Loucy (cell line): ENCODE measurements at regions not wholly inside any gene's neighbourhood (a gene's known extent, or its start where the extent isn't known, plus 50 kb on each side); places are given as distances from the start of the nearest gene placed in this dataset.

ENCODE experiments used
- H2AFZ ChIP-seq: fragments of 200-600 bp; sonication (generic); 2 replicates; pipeline ENCODE4 v1.6.0; 2016; ENCODE audit warnings: antibody characterized with exemption, mild to moderate bottlenecking, low read length, moderate library complexity
- H3F3A ChIP-seq: fragments of 200-600 bp; 2 replicates; pipeline ENCODE4 v1.6.0; 2016; ENCODE audit warnings: antibody characterized with exemption, low read depth, mild to moderate bottlenecking
- H3K27me3 ChIP-seq: fragments of 200-600 bp; sonication (generic); 2 replicates; pipeline ENCODE4 v1.6.1; 2014; ENCODE audit warnings: low read length, mild to moderate bottlenecking; ENCODE audit not compliant: insufficient read depth, poor library complexity, severe bottlenecking
- H3K36me3 ChIP-seq: fragments of 200-600 bp; sonication (generic); 2 replicates; pipeline ENCODE4 v1.6.1; 2016; ENCODE audit warnings: low read length; ENCODE audit not compliant: insufficient read depth
- H3K4me1 ChIP-seq: fragments of 200-600 bp; sonication (generic); 2 replicates; pipeline ENCODE4 v1.5.1; 2014; ENCODE audit warnings: low read length, mild to moderate bottlenecking; ENCODE audit not compliant: insufficient read depth, poor library complexity, severe bottlenecking
- H3K4me2 ChIP-seq: fragments of 200-600 bp; sonication (generic); 2 replicates; pipeline ENCODE4 v1.6.0; 2014; ENCODE audit warnings: antibody characterized with exemption, low read length, low read depth, mild to moderate bottlenecking; ENCODE audit not compliant: poor library complexity, severe bottlenecking
- H3K4me3 ChIP-seq: fragments of 200-600 bp; sonication (generic); 2 replicates; pipeline ENCODE4 v1.5.1; 2014; ENCODE audit warnings: low read length, mild to moderate bottlenecking, mixed read lengths; ENCODE audit not compliant: poor library complexity, severe bottlenecking
- H3K79me2 ChIP-seq: fragments of 200-600 bp; sonication (generic); 2 replicates; pipeline ENCODE4 v1.6.1; 2014; ENCODE audit warnings: low read length; ENCODE audit not compliant: insufficient read depth
- H3K9ac ChIP-seq: fragments of 200-600 bp; sonication (generic); 2 replicates; pipeline ENCODE4 v1.6.0; 2014; ENCODE audit warnings: mild to moderate bottlenecking, low read depth, low read length, moderate library complexity; ENCODE audit not compliant: poor library complexity, severe bottlenecking
- H3K9me2 ChIP-seq: fragments of 200-600 bp; sonication (generic); replicated peaks from 2 replicates; pipeline ENCODE4 v1.6.1; 2016; ENCODE audit warnings: low read depth, low read length, mixed read lengths
- H3K9me3 ChIP-seq: fragments of 200-600 bp; sonication (generic); 2 replicates; pipeline ENCODE4 v1.6.1; 2014; ENCODE audit warnings: mild to moderate bottlenecking, antibody characterized with exemption, low read length, low read depth; ENCODE audit not compliant: insufficient read depth
- H4K20me1 ChIP-seq: fragments of 200-600 bp; sonication (generic); 2 replicates; pipeline ENCODE4 v1.6.0; 2014; ENCODE audit warnings: antibody characterized with exemption, low read length, mild to moderate bottlenecking; ENCODE audit not compliant: insufficient read depth, poor library complexity, severe bottlenecking
- CTCF ChIP-seq: fragments of 200-600 bp; sonication (generic); conservative IDR thresholded peaks from 2 replicates; pipeline ENCODE4 v1.5.1; 2014; ENCODE audit warnings: mild to moderate bottlenecking, antibody characterized with exemption, low read length
- EZH2phosphoT487 ChIP-seq: fragments of 200-600 bp; IDR thresholded peaks from 2 replicates; pipeline ENCODE4 v1.6.1; 2018; ENCODE audit warnings: antibody characterized with exemption, mild to moderate bottlenecking, moderate library complexity, borderline replicate concordance

GRCh38 chr2:144712550-144712940 lies 192.6 kb upstream of the ZEB2 start:
- no peak overlapping the region for H3K4me2 ChIP-seq
- no peak overlapping the region for H3K9ac ChIP-seq
- no peak overlapping the region for H2AFZ ChIP-seq
- no peak overlapping the region for H3K4me3 ChIP-seq
- no peaks in the 10 kb centered on the region for H3F3A ChIP-seq
- no peaks in the 10 kb centered on the region for H3K36me3 ChIP-seq
- no peaks in the 10 kb centered on the region for H3K9me2 ChIP-seq
- H4K20me1 ChIP-seq, result no peaks in the 10 kb centered on the region
- H3K9me3 ChIP-seq, result no peaks in the 10 kb centered on the region
- no peaks in the 10 kb centered on the region for H3K27me3 ChIP-seq
- no peak for TF ChIP-seq CTCF
- TF ChIP-seq EZH2phosphoT487, result no peak
- no peaks in the 10 kb centered on the region for H3K79me2 ChIP-seq
- no peaks in the 10 kb centered on the region for H3K4me1 ChIP-seq

DNA sequence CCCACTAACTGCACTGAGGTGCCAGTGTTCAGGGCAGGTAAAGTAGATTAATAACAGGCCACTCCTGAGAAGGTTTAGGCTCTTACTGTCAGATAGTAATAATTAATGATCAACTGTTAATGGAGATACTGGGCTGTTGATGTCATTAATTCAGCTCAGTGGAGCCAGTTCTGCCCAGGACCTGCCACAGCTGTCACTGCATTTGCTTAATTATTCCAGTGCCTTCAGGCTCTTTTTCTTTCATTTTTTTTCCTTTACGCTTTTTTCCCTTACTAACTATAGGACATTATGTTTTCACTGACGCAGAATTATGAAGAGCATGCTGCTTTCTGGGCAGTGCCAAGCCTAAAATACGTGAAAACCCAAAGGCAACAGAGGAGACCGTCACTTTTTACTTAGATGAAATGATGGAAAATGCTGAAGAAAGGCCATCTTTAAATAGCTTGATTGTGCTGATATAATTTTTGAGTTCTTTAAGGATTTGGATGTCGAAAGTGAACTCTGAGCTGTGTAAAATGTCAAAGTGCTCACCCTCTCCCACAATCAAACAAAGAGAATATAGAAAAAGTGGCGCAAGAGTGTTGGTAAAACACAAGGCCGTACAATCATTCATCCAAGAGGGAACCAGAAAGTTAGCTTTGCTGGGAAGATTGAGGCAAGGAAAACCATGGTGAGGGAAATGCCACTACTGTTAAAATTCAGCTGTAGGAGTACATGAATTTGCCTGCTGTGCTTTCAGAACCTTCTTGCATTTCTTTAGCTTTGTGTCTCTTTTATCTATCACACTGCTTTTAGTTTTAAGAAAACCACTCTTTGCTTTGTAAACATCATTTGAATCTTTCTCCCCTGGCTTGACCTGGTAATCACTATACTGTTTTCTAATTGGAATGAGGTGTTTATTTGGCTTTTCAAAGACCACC lies 192.0 kb upstream of the ZEB2 start:
- no peak overlapping the region for H2AFZ ChIP-seq
- no peaks in the 10 kb centered on the region for H3K79me2 ChIP-seq
- H3K36me3 ChIP-seq, result no peaks in the 10 kb centered on the region
- H3K4me3 ChIP-seq, result no peak overlapping the region
- no peak overlapping the region for H3K9ac ChIP-seq
- no peaks in the 10 kb centered on the region for H3K9me2 ChIP-seq
- H3K4me1 ChIP-seq, result no peaks in the 10 kb centered on the region
- no peaks in the 10 kb centered on the region for H3K9me3 ChIP-seq
- no peaks in the 10 kb centered on the region for H3K27me3 ChIP-seq
- no peak overlapping the region for H3K4me2 ChIP-seq
- no peak for TF ChIP-seq CTCF
- no peak for TF ChIP-seq EZH2phosphoT487
- H3F3A ChIP-seq, result no peaks in the 10 kb centered on the region
- H4K20me1 ChIP-seq, result no peaks in the 10 kb centered on the region

- TF ChIP-seq CTCF (no peak), EZH2phosphoT487 (no peak)
- Histone ChIP-seq H4K20me1 (no peaks in the 10 kb centered on the region), H3K36me3 (no peaks in the 10 kb centered on the region), H3K4me2 (no peak overlapping the region), H3K27me3 (no peaks in the 10 kb centered on the region), H3K9me3 (no peaks in the 10 kb centered on the region), H3K9ac (no peak overlapping the region), H3K9me2 (no peaks in the 10 kb centered on the region), H3F3A (no peaks in the 10 kb centered on the region), H2AFZ (no peak overlapping the region), H3K79me2 (no peaks in the 10 kb centered on the region), H3K4me1 (no peaks in the 10 kb centered on the region), H3K4me3 (no peak overlapping the region)
These were observed 191.2 kb upstream of the ZEB2 start for GRCh38 chr2:144711084-144711483.
